GM19397 (cell line): ENCODE measurements at regions not wholly inside any gene's neighbourhood (a gene's known extent, or its start where the extent isn't known, plus 50 kb on each side); places are given as distances from the start of the nearest gene placed in this dataset.

Source experiments
- ATAC-seq: cut with Tn5 transposase; IDR thresholded peaks from one replicate; pipeline ENCODE4 v1.9.1; 2021; ENCODE audit warnings: mild to moderate bottlenecking, moderate library complexity; ENCODE audit not compliant: unreplicated experiment

DNA sequence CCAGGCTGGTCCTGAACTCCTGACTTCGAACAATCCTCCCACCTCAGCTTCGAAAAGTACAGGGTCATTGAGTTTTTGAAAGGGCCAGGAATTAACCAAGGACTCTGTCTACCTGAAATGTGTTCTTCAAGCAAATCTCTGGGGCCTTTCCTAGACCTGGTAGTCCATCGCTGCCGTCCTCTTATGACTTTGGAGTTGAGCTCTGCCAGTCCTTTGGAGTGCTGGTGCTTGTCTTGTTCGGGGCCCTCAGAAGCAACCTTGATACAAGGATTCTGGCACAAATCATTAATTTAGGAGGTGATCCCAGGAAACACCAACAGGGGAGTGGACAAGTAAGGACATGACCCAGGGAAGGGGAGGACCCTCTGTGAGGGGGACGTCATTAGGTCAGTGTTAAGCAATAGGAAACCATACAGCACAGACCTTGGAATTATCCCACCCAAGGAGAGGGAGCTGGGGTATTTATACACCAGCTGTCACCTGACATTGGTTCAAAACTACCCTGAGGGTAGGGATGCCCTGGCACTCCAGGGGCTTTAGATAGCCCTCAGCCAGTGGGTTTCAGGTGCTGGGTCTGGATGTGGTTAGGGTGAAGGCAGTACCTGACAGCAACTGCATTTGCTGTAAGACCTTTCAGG, 187.2 kb downstream of the FOXL1 start:
- no peak for ATAC-seq

DNA sequence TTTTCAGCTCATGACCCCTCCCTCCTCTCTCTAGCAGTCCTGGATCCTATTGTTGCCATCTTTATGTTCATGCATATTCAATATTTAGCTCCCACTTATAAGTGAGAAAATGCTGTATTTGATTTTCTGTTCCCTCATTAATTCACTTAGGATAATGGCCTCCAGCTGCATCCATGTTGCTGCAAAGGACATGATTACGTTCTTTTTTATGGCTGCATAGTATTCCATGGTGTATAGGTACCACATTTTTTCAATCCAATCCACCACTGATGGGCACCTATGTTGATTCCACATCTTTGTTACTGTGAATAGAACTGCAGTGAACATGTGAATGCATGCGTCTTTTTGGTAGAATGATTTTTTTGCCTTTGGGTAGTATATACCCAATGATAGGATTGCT, 188.4 kb downstream of the FOXL1 start:
- no peak for ATAC-seq

DNA sequence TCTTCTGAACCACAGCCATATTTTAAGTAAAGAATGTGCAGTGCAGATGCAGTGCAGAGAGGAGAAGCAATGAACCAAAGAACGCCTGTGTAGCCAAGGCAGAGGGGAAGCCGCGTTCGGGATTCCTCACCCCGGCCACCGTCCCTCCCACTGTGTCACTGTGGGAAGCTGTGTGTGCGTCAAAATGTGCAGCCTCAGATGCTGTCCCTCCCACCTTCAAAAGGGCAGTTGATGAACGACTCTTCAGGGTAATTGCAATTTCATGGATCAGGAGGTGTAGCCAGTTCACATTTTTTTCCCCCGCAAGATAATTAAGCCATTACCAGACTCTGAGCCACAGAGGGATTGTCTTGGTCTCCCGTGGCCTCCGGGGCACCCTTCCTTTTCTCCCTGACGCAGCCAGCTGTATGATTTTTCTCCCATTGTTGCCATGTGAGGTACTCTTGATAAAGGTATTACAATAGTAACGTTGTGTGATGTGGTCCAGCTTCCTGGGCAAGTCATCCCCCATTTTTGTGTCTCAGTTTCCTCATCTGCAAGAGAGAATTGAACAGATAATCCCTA, 190.0 kb downstream of the FOXL1 start:
- no peak for ATAC-seq

DNA sequence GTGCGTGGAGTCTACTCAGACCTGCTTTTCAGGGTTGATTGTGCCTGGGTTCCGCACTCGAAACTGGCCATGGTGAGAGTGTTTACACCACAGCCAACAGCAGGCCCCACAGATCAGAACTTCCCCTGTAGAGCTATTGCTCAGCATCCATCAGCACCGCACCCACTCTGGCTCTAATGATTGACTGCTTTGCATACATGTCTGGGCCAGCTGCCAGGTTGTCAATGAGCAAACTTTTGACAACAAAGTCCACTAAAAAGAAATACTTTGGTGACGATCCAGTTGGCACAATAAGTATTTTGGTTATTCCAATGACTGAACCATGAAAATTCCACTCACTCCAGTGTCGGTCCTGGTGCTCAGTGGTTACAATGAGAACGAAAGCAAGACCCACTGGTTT, 190.7 kb downstream of the FOXL1 start:
- ATAC-seq: no peak

DNA sequence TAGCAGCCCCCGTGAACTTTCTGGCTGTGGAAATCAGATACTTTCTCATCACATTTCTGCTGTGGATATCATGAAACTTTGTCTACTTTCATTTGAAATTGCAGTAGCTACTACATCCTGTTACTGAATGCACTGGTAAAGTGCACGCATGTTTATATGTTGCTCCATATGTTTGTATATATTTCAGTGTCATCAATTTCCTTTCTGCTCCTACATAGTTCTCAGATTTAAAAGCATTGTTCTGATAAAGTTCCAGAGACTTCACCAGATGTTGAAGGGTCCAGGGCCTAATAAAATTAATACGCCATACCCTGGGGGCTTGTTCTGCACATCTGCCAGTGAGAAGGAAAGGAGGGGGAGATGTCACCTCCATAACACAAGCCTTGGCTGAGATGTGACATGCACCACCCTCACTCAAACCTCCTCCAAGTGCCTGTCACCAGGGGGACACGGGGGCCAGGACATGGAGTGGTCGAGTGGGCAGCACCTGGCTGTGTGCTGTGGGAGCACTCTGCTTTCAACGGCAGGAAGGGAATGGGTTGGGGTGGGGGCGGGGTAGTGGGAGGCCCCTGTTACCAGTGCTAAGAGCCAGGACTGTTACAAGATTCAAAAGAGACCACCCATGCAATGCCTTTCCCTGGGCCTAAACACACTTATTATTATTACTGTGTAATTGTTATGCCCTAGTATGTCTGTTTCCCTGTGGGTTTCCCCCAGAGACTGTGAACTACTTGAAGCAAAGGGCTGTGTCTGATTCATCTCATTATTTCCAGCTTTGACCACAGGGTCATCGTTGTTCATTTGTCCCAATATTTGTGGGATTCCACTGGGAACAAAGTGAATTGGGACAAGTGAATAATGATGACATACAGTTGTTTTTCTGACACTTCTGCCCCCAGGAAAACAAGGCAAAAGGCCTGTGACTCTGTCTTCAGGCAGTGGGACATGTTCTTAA, 193.4 kb downstream of the FOXL1 start:
- ATAC-seq: no peak

- ATAC-seq: no peak
Measured at GRCh38 chr16:86772671-86773353, 194.5 kb downstream of the FOXL1 start.

DNA sequence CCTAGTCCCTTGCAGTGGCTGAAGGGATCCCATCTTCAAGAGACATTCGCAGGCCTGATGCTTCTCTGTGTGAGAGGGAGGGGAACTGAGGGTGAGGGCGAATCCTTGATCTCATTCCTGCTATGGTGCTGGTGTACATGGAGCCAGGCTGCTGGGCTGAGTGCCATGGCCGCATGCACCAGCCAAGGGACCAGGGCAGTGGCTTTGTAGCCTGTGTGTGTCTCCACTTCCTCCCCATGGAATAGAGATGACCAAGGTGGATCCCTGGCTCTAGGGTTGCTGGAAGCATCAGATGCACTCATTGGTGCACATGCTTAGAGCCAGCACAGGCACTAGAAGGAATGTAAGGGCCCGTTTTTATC, 195.0 kb downstream of the FOXL1 start:
- no peak for ATAC-seq

DNA sequence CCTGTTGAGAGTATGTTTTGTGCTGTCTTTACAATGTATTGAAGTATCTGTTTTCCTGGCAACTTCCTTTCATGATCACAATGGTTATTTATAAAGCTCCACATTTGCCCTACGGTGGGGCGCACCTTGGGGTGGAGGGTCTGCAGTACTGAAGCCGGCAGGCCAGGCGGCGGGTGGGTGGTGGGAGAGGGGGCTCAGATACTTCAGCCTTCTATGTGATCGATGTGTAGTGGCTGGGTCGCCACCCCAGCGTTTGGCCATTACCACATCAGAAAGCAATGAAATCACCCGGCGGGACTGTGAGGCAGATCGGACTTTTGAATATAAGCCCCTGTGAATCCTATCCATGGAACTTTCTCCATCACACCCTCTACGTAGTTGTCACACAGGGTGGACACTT, 196.6 kb downstream of the FOXL1 start:
- no peak for ATAC-seq

DNA sequence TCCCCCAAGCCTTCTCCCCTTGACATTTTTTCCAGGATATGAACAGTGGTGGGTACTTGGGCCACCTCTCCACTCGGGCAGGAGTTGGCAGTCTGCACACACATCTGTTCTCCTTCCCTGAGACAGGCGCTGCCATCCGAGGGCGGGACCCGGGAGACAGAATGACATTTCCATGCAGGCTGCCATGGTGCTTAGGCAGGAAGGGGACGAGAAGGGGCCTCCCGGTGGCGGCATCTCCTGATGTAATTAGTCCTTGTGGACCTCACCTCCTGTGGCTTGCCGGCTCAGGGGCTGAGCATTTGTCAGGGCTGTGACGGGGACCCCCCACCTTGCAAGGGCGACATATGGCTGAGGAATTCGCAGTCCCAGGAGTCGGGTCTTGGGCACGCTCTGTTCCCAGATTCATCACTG, 197.2 kb downstream of the FOXL1 start:
- no peak for ATAC-seq

DNA sequence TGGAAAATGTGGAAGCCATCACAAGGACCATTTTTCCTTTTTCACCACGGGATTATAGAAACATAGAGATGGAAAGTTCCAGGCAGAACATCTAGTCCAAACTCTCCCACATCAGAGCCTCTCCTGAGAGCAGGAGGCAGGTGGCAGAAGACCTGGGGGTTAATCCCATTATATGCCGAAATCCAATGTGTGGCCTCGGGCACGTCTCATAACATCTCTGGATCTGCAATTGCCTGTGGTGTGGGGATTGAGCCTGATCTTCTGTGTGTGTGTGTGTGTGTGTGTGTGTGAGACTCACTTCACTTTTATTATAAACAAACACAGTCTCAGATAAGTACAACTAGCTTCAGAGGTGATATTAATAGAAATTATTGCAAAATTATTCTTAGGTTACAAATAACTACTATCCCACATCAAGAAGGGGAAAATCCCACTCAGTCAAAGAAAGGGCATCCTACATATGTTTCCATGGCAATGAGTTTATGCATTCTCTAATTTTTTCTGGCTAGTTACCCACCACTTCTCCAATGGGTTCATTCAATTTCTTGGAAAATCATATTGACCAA, 199.1 kb downstream of the FOXL1 start:
- ATAC-seq: no peak

DNA sequence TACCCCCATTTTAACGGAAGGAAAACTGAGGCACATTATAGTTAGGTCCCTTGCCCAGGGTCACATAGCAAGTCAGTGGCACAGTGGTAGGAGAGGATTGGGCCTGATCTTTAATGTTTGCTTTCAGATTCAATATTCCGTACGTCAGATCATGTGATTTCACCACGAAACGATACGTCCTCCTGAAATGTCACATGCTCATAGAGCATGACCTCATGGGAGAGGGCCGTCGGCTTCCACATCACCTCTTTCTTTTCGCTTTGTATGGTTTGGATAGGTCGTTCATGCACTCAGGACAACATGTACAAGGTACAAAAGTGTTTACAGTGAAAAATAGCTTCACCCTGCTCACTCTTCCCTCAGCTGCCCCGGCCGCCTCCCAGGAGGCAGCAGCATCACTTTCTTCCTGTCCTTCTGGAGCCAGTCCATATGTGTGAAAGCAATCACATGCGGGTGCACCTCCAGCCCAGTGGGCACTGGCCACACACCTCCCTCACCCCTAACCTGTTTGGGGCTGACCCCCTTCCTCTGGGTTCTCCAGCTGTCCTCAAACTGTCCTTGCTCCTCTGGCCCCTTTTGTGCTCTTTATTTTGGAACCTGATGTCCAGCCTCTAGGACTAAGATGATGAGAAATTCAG, 199.9 kb downstream of the FOXL1 start:
- no peak for ATAC-seq

GRCh38 chr16:86778978-86779377, 200.6 kb downstream of the FOXL1 start:
- ATAC-seq: no peak

DNA sequence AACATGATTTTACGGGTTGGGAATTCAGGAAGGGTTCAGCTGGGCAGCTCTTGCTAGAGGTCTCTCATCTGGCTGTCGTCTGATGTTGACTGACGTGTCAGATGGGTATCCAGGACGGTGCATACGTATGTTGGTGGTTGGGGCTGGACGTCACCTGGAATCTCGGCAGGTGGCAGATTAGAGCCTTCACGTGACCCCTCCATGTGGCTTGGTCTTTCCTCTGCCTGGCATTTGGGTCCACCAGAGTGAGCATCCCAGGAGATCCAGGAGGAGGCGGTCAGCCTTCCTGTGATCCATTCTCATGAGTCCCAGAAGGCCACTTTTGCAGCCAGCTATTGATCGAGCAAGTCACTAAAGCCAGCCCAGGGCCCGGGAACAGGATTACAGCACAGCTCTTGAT, 202.7 kb downstream of the FOXL1 start:
- no peak for ATAC-seq

DNA sequence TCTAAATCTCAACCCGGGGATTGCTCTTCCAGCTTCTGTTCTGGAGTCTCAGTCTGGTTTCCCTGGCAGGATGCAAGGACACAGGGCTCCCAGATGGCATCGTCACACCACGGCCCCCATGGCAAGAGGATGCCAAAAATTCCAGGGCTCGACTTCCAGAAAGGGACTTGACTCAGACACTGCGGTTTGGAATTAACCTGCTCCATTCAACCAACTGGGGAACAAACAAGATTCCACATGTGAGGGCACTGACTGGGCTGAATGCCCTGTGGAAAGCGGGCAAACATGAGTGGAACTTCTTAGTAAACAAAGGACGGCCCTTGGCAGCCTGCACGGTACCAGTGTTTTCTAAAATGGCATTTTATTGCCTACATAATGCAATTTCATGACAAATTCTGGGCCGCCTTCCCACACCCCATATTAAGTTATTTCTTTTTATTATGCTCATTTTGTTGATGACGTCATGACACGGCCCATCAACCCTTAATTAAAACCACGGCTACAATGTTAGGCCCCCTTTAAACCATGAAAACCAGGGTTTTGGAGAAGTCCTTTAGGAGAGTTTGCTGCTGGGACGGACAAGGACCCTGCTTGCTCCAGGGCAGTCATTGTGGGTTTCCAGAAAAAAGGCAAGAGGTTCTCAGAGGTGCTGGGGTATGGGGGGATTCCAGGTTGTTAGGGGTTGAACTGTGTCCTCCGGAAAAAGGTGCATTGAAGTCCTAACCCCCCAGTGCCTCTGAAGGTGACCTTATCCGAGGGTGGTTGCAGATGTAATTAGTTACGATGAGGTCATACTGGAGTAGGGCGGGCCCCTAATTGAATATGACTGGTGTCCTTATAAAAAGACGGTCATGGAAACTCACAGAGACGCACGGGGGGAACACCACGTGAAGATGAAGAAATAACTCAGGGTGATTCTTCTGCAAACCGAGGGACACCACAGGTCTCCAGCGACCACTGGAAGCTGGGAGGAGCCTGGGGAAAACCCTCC, 205.6 kb downstream of the FOXL1 start:
- no peak for ATAC-seq

- ATAC-seq: no peak
Measured at GRCh38 chr16:86786338-86786737, 208.0 kb downstream of the FOXL1 start.

GRCh38 chr16:86786994-86787393, 208.6 kb downstream of the FOXL1 start:
- ATAC-seq: no peak

- no peak for ATAC-seq
Measured at GRCh38 chr16:86787538-86787937, 209.2 kb downstream of the FOXL1 start.

DNA sequence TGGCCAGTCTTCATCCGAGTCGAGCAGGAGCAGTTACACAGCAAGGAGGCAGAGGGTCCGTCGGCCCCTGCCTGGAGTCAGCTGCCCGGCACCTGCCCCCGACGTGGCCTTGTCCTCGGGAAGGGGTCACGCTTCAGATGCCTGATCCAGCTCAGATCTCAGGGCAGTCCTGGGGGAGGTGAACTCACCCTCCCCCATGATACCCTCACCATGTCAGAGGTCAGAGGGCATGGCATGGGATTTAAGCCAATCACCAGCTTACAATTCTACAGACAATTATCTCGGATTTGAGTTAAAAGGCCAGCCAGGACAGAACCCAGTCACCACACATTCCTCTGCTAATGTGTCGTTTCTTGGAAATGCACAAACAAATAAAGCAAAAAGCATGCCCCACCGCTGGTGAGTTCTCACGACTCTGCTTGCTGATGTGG, 211.3 kb downstream of the FOXL1 start:
- ATAC-seq: no peak

- ATAC-seq: no peak
Measured at GRCh38 chr16:86791287-86792035, 213.1 kb downstream of the FOXL1 start.
